Smooth muscle cell (in vitro differentiated cells): ENCODE measurements at regions not wholly inside any gene's neighbourhood (a gene's known extent, or its start where the extent isn't known, plus 50 kb on each side); places are given as distances from the start of the nearest gene placed in this dataset.

ENCODE experiments used
- DNase-seq: peaks from one replicate; lab custom pipeline; 2025; ENCODE audit not compliant: unreplicated experiment; lab: John Stamatoyannopoulos, UW
- H2AFZ ChIP-seq: fragments of 200-600 bp; sonication (generic); 2 replicates; pipeline ENCODE4 v1.6.0; 2016; ENCODE audit warnings: antibody characterized with exemption, low read depth, mild to moderate bottlenecking
- H3F3A ChIP-seq: fragments of 200-600 bp; sonication (generic); 2 replicates; pipeline ENCODE4 v1.6.0; 2017; ENCODE audit warnings: antibody characterized with exemption, low read depth
- H3K27ac ChIP-seq: fragments of 200-600 bp; sonication (generic); 2 replicates; pipeline ENCODE4 v1.5.1; 2016; ENCODE audit warnings: low read depth, mild to moderate bottlenecking
- H3K27me3 ChIP-seq: fragments of 200-600 bp; sonication (generic); 2 replicates; pipeline ENCODE4 v1.6.1; 2016; ENCODE audit warnings: low read depth, mild to moderate bottlenecking
- H3K36me3 ChIP-seq: fragments of 200-600 bp; sonication (generic); 2 replicates; pipeline ENCODE4 v1.5.1; 2016; ENCODE audit warnings: low read depth
- H3K4me1 ChIP-seq: fragments of 200-600 bp; sonication (generic); 2 replicates; pipeline ENCODE4 v1.5.1; 2016; ENCODE audit warnings: low read depth
- H3K4me2 ChIP-seq: fragments of 200-600 bp; sonication (generic); 2 replicates; pipeline ENCODE4 v1.6.0; 2016; ENCODE audit warnings: mild to moderate bottlenecking
- H3K4me3 ChIP-seq: fragments of 200-600 bp; sonication (generic); 2 replicates; pipeline ENCODE4 v1.5.1; 2016; ENCODE audit warnings: mild to moderate bottlenecking
- H3K79me2 ChIP-seq: fragments of 200-600 bp; sonication (generic); 2 replicates; pipeline ENCODE4 v1.6.0; 2016; ENCODE audit warnings: low read depth, mild to moderate bottlenecking
- H3K9ac ChIP-seq: fragments of 200-600 bp; sonication (generic); 2 replicates; pipeline ENCODE4 v1.6.0; 2016; ENCODE audit warnings: low read depth
- H3K9me3 ChIP-seq: fragments of 200-600 bp; sonication (generic); replicated peaks from 2 replicates; pipeline ENCODE4 v1.5.1; 2016; ENCODE audit warnings: low read depth
- H4K20me1 ChIP-seq: fragments of 200-600 bp; sonication (generic); 2 replicates; pipeline ENCODE4 v1.6.0; 2016; ENCODE audit warnings: low read depth
- WGBS: methylation state at CpG from one replicate; pipeline ENCODE4 v1.1.7; 2016; ENCODE audit warnings: low lambda C conversion rate; 5-methylcytosine and 5-hydroxymethylcytosine counted together
- TF ChIP-seq, protein P1 (sequence below): fragments of 200-600 bp; sonication (generic); IDR thresholded peaks from 2 replicates; pipeline ENCODE4 v1.5.1; 2017; ENCODE audit warnings: borderline replicate concordance, mild to moderate bottlenecking, antibody characterized with exemption; ENCODE audit not compliant: insufficient read depth, poor library complexity, severe bottlenecking

DNA sequence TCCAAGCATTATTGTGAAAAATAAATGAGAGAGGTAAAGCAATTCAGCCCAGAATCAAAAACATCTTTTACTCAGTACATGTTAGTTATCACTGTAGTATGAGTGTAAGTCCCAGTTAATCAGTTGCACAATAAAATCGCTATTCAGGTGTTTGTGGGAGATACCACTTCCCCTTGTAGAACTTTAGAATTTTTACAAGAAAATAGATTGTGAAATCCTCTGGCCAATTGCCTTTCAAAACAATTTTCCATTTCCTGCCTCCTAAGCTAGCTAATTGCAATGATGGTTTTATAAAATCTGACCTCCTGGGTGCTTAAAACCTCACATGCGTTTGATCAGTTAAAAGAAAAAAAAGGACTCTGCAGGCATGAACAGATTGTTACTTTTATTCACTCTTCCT, 332.5 kb downstream of the PID1 start:
- Histone ChIP-seq H3K4me1 (no peaks in the 10 kb centered on the region), H3K27ac (no peak overlapping the region), H3K9ac (no peak overlapping the region), H2AFZ (no peak overlapping the region), H3K79me2 (no peaks in the 10 kb centered on the region), H4K20me1 (no peaks in the 10 kb centered on the region), H3F3A (no peaks in the 10 kb centered on the region), H3K9me3 (peaks cover 10% of the 10 kb centered on the region), H3K4me2 (no peak overlapping the region), H3K27me3 (no peaks in the 10 kb centered on the region), H3K4me3 (no peak overlapping the region), H3K36me3 (no peaks in the 10 kb centered on the region)
- TF ChIP-seq, protein P1, sequence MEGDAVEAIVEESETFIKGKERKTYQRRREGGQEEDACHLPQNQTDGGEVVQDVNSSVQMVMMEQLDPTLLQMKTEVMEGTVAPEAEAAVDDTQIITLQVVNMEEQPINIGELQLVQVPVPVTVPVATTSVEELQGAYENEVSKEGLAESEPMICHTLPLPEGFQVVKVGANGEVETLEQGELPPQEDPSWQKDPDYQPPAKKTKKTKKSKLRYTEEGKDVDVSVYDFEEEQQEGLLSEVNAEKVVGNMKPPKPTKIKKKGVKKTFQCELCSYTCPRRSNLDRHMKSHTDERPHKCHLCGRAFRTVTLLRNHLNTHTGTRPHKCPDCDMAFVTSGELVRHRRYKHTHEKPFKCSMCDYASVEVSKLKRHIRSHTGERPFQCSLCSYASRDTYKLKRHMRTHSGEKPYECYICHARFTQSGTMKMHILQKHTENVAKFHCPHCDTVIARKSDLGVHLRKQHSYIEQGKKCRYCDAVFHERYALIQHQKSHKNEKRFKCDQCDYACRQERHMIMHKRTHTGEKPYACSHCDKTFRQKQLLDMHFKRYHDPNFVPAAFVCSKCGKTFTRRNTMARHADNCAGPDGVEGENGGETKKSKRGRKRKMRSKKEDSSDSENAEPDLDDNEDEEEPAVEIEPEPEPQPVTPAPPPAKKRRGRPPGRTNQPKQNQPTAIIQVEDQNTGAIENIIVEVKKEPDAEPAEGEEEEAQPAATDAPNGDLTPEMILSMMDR: no peak
- 64% methylated on average over 2 of the region's 2 CpGs for WGBS
- no peak for DNase-seq

DNA sequence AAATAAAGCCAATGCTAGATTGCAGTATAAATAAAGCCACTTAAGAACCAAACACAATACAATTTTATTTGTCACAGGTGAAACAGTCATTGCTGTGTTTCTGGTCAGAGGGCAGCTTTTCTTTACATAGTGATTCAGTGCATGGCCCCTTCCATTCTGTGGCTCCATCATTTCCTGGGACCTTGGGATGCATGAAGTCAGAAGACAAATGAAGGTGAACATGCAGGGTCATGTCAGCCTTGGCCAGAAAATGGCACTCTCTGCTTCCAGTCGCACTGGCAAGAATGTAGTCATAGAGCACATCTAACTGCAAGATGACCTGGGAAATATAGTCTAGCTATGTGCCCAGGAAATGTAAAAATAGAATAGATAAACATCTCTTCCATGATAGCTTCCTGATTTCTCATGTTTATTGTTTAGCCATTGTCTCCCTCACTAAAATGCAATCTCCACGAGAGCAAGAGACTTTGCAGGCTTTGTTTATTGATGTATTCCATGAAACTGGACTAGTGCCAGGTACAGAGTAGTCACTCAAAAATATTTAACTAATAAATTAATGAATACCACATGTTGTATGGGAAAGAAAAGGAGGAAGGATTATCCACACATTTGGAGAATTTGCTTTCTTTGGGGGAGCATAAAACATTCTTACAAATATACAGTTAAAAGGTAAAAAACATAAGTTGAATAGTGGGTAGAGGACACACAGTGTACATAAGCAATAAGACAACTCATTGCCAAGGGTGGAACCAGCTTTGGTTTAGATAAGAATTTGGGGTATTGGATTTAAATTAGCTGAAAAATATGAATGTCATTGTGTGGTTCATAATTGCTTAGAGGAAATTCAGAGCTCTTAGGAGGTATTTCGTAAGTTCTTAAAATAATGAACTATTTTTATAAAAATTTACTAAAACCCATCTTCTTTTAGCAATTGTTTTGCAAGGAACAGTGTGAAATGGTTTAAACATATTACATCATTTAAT, 343.8 kb downstream of the PID1 start:
- peaks cover 7% of the 10 kb centered on the region for H3K9me3 ChIP-seq
- H3K27me3 ChIP-seq: no peaks in the 10 kb centered on the region
- H3K4me3 ChIP-seq: no peak overlapping the region
- no peaks in the 10 kb centered on the region for H4K20me1 ChIP-seq
- H2AFZ ChIP-seq: no peak overlapping the region
- WGBS: 73% methylated on average over 3 of the region's 3 CpGs
- no peaks in the 10 kb centered on the region for H3K36me3 ChIP-seq
- no peaks in the 10 kb centered on the region for H3K4me1 ChIP-seq
- TF ChIP-seq, protein P1: no peak
- no peak overlapping the region for H3K9ac ChIP-seq
- H3K27ac ChIP-seq: no peak overlapping the region
- no peak for DNase-seq
- H3K4me2 ChIP-seq: no peak overlapping the region
- H3K79me2 ChIP-seq: no peaks in the 10 kb centered on the region
- H3F3A ChIP-seq: no peaks in the 10 kb centered on the region

DNA sequence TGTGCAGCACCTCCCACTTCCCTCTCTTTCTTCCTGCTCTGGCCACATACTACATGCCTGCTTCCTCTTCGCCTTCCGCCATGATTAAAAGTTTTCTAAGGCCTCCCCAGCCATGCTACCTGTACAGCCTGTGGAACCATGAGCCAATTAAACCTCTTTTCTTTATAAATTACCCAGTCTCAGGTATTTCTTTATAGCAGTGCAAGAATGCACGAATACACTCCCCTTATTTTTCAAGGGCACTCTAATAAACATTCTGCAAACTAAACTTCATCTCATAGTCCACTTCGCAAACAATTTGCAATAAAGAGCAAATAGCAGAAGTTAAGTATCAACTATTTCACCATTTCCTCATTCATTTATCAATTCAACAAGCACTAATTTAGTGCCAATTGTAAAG, 351.3 kb downstream of the PID1 start:
- H3K36me3 ChIP-seq: no peaks in the 10 kb centered on the region
- no peaks in the 10 kb centered on the region for H3K27me3 ChIP-seq
- H2AFZ ChIP-seq: no peak overlapping the region
- H3K79me2 ChIP-seq: no peaks in the 10 kb centered on the region
- no peaks in the 10 kb centered on the region for H3F3A ChIP-seq
- peaks cover 4% of the 10 kb centered on the region for H3K9me3 ChIP-seq
- H3K4me2 ChIP-seq: no peak overlapping the region
- 96% methylated on average over 4 of the region's 4 CpGs for WGBS
- no peak for DNase-seq
- H3K27ac ChIP-seq: no peak overlapping the region
- no peak overlapping the region for H3K9ac ChIP-seq
- TF ChIP-seq, protein P1: no peak
- H4K20me1 ChIP-seq: no peaks in the 10 kb centered on the region
- no peaks in the 10 kb centered on the region for H3K4me1 ChIP-seq
- no peak overlapping the region for H3K4me3 ChIP-seq

- Histone ChIP-seq H3K9me3 (no peaks in the 10 kb centered on the region), H3K36me3 (no peaks in the 10 kb centered on the region), H4K20me1 (no peaks in the 10 kb centered on the region), H3K79me2 (no peaks in the 10 kb centered on the region), H3K4me3 (no peak overlapping the region), H3K27ac (peak overlapping the region; percentile 60), H2AFZ (peak overlapping the region; percentile 6), H3K27me3 (no peaks in the 10 kb centered on the region), H3F3A (no peaks in the 10 kb centered on the region), H3K4me2 (no peak overlapping the region), H3K4me1 (no peaks in the 10 kb centered on the region), H3K9ac (no peak overlapping the region)
- no peak for DNase-seq
- TF ChIP-seq, protein P1: no peak
- WGBS: 37% methylated on average over 1 of the region's 1 CpG
Measured at GRCh38 chr2:228917220-228917619, 353.9 kb downstream of the PID1 start.
